Activated T-cell treated with anti-CD3 and anti-CD28 coated beads, Interleukin-2, amount 50 U/mL, for 72 hours (primary cell): ENCODE measurements at regions not wholly inside any gene's neighbourhood (a gene's known extent, or its start where the extent isn't known, plus 50 kb on each side); places are given as distances from the start of the nearest gene placed in this dataset.
A peak's percentile ranks its signal among the peaks of the same experiment; 100 is the strongest.

Source experiments
- ATAC-seq, 2 donors: fragments of 150-1000 bp; cut with Tn5 transposase; replicated peaks in 1 of 2; 2 replicates each; pipeline ENCODE4 v1.10.0; 2021; ENCODE audit warnings: moderate library complexity in 2 of 2, mild to moderate bottlenecking in 1 of 2
- DNase-seq, 2 donors: peaks; one replicate each; pipeline ENCODE4 v3.0.0; 2021 to 2022; ENCODE audit warnings: mixed read lengths in 1 of 2
- H3K27ac Mint-ChIP-seq: one replicate; pipeline ENCODE4 v1.8.0; 2022; ENCODE audit warnings: mild to moderate bottlenecking, moderate library complexity, mixed read lengths
- H3K27me3 Mint-ChIP-seq: one replicate; pipeline ENCODE4 v1.8.0; 2022; ENCODE audit warnings: low read depth, mixed read lengths
- H3K36me3 Mint-ChIP-seq, 2 donors: one replicate each; pipeline ENCODE4 v1.8.0; 2022; ENCODE audit warnings: mixed read lengths in 2 of 2, mild to moderate bottlenecking in 1 of 2; ENCODE audit not compliant: insufficient read depth in 2 of 2
- H3K4me1 Mint-ChIP-seq: one replicate; pipeline ENCODE4 v1.8.0; 2022; ENCODE audit warnings: low read depth, mixed read lengths
- H3K4me3 Mint-ChIP-seq, 2 donors: one replicate each; pipeline ENCODE4 v1.8.0; 2022; ENCODE audit warnings: mild to moderate bottlenecking in 2 of 2, mixed read lengths in 2 of 2, moderate library complexity in 2 of 2
- H3K9me3 Mint-ChIP-seq, 2 donors: one replicate each; pipeline ENCODE4 v1.8.0; 2022; ENCODE audit warnings: mixed read lengths in 2 of 2

DNA sequence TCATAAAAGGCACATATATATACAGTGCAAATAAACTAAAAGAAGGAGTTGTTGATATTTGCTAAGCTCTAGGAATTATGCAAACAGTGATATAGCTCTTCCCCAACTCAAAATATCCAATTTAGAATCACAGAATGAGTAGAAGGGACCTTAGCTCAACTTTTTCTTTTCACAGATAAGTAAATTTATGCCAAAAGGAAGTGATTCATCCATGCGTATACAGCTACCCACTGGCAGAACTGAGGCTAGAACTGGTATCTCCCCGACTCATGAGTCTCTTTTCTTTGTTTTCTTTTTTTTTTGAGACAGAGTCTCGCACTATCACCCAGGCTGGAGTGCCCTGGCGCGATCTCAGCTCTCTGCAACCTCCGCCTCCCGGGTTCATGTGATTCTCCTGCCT is 54.2 kb upstream of the SVIL start:
- Mint-ChIP-seq H3K36me3 (peaks cover 0 to 5% of the 10 kb centered on the region in 2 donors), H3K27ac (no peak overlapping the region), H3K4me1 (peaks cover 28% of the 10 kb centered on the region), H3K9me3 (no peaks in the 10 kb centered on the region), H3K27me3 (no peaks in the 10 kb centered on the region), H3K4me3 (peak overlapping the region; percentile 54 to 58)
- ATAC-seq (peak; percentile 97 to 99), DNase-seq (peak; percentile 28 to 33)

DNA sequence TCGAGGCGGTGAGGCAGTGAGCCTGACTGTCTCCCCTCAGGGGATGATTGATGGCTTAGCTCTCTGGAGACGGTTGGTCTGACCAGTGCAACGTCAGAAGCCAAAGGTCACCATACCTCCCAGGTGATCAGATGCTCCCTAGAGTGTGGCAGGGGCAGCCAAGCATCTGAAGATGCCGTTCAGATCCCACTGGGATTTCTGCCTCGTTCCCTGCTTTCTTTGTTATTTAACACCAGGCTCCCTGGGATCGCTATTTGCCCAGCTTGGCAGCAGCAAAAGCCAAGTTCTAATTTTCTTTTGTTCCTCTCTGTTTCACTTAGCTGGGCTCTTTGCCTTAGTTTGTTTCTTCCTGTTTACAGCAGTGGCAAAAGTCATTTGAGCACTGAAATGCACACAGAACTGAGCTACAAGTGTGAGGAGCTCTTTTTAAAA is 53.5 kb upstream of the SVIL start:
- Mint-ChIP-seq H3K4me1 (peaks cover 28% of the 10 kb centered on the region), H3K27me3 (no peaks in the 10 kb centered on the region), H3K36me3 (peaks cover 0 to 10% of the 10 kb centered on the region in 2 donors), H3K9me3 (no peaks in the 10 kb centered on the region), H3K27ac (no peak overlapping the region), H3K4me3 (no peak overlapping the region)
- no peak for DNase-seq
- no peak for ATAC-seq

DNA sequence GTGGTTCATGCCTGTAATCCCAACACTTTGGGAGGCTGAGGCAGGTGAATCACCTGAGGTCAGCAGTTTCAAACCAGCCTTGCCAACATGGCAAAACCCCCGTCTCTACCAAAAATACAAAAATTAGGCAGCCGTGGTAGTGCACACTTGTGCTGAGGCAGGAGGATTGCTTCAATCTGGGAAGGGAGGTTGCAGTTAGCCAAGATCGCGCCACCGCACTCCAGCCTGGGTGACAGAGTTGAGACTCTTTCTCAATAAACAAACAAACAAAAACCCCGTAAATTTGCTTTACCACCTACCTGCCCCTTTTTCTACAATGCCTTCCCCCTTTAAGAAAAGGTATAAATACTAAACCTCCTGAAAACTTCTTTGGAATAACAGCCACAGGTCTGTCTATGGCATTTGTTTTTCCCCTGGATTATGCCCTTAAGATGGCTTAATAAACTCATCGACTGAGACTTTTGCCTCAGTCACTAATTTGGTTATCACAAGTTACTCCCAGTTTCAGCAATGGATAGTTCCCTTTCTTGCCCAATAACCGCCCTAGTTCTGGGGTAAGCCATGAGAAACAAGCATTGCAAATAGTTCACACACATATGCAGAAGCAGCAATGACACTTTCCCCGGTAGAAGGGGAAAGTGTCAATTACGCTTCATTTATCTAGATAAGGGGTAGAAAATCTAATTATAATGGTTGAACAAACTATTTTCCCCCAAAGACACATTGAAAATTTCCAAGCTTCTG is 52.8 kb upstream of the SVIL start:
- Mint-ChIP-seq H3K27me3 (no peaks in the 10 kb centered on the region), H3K27ac (no peak overlapping the region), H3K36me3 (peaks cover 0 to 14% of the 10 kb centered on the region in 2 donors), H3K9me3 (peaks cover 0 to under 1% of the 10 kb centered on the region in 2 donors), H3K4me1 (peaks cover 32% of the 10 kb centered on the region), H3K4me3 (no peak overlapping the region)
- ATAC-seq = no peak
- DNase-seq = no peak

DNA sequence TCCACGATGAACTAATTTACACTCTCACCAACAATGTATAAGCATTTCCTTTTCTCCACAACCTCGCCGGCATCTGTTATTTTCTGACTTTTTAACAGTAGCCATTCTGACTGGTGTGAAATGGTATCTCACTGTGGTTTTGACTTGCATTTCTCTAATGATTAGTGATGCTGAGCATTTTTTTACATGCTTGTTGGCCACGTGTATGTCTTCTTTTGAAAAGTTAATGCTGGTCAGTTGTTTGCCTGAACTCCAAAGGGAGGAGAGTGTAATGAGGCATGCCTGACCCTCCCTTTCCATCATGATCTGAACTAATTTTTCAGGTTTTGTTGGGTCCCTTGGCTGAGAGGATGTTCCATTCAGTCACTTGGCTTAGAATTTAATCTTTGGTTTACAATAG is 50.7 kb upstream of the SVIL start:
- no peak for DNase-seq
- H3K27me3 Mint-ChIP-seq = no peaks in the 10 kb centered on the region
- ATAC-seq = no peak
- H3K4me3 Mint-ChIP-seq = no peak overlapping the region
- peaks cover 43% of the 10 kb centered on the region for H3K4me1 Mint-ChIP-seq
- peaks cover 0 to 2% of the 10 kb centered on the region in 2 donors for H3K9me3 Mint-ChIP-seq
- no peak overlapping the region for H3K27ac Mint-ChIP-seq
- peaks cover 7 to 19% of the 10 kb centered on the region in 2 donors for H3K36me3 Mint-ChIP-seq
